KMS-11 (cell line): ENCODE measurements at regions not wholly inside any gene's neighbourhood (a gene's known extent, or its start where the extent isn't known, plus 50 kb on each side); places are given as distances from the start of the nearest gene placed in this dataset.

Source experiments
- H2AFZ ChIP-seq: fragments of 200-600 bp; sonication (generic); 2 replicates; pipeline ENCODE4 v1.6.1; 2016; ENCODE audit warnings: antibody characterized with exemption, mixed run types, low read depth
- H3K27ac ChIP-seq: fragments of 200-600 bp; sonication (generic); 2 replicates; pipeline ENCODE4 v1.6.1; 2016; ENCODE audit warnings: mild to moderate bottlenecking, mixed run types
- H3K27me3 ChIP-seq: fragments of 200-600 bp; sonication (generic); 2 replicates; pipeline ENCODE4 v1.6.1; 2017; ENCODE audit warnings: mild to moderate bottlenecking, low read depth, mixed run types, moderate library complexity; ENCODE audit not compliant: insufficient read depth
- H3K36me3 ChIP-seq: fragments of 200-600 bp; sonication (generic); 2 replicates; pipeline ENCODE4 v1.6.1; 2017; ENCODE audit warnings: mild to moderate bottlenecking, mixed run types; ENCODE audit not compliant: insufficient read depth
- H3K4me1 ChIP-seq: fragments of 200-600 bp; sonication (generic); 2 replicates; pipeline ENCODE4 v1.6.1; 2016; ENCODE audit warnings: mild to moderate bottlenecking, low read depth, mixed run types; ENCODE audit not compliant: poor library complexity, severe bottlenecking
- H3K4me2 ChIP-seq: fragments of 200-600 bp; sonication (generic); 2 replicates; pipeline ENCODE4 v1.7.0; 2016; ENCODE audit warnings: mild to moderate bottlenecking, mixed run types
- H3K4me3 ChIP-seq: fragments of 200-600 bp; sonication (generic); IDR thresholded peaks from 2 replicates; pipeline ENCODE4 v1.6.1; 2017; ENCODE audit warnings: low read depth, low read length, mixed read lengths; ENCODE audit not compliant: insufficient read depth
- H3K79me2 ChIP-seq: fragments of 200-600 bp; sonication (generic); 2 replicates; pipeline ENCODE4 v1.6.1; 2016; ENCODE audit warnings: low read depth, mixed run types; ENCODE audit not compliant: insufficient read depth
- H3K9ac ChIP-seq: fragments of 200-600 bp; sonication (generic); 2 replicates; pipeline ENCODE4 v1.6.1; 2016; ENCODE audit warnings: mild to moderate bottlenecking, mixed run types
- H4K20me1 ChIP-seq: fragments of 200-600 bp; sonication (generic); 2 replicates; pipeline ENCODE4 v1.6.1; 2016; ENCODE audit warnings: mild to moderate bottlenecking, mixed run types; ENCODE audit not compliant: insufficient read depth
- TF ChIP-seq, protein P1 (sequence below): fragments of 200-600 bp; sonication (generic); conservative IDR thresholded peaks from 2 replicates; pipeline ENCODE4 v1.6.1; 2017; ENCODE audit warnings: low read depth, mild to moderate bottlenecking, antibody characterized with exemption, low read length, moderate library complexity, mixed read lengths

- Histone ChIP-seq H3K27ac (no peak overlapping the region), H2AFZ (0 out of 2 replicates have a peak overlapping the region, but pooled peaks have one; percentile 2), H3K4me2 (no peak overlapping the region), H3K9ac (no peak overlapping the region), H4K20me1 (no peaks in the 10 kb centered on the region), H3K4me1 (no peaks in the 10 kb centered on the region), H3K36me3 (no peaks in the 10 kb centered on the region), H3K4me3 (no peak overlapping the region), H3K27me3 (no peaks in the 10 kb centered on the region), H3K79me2 (no peaks in the 10 kb centered on the region)
- TF ChIP-seq, protein P1, sequence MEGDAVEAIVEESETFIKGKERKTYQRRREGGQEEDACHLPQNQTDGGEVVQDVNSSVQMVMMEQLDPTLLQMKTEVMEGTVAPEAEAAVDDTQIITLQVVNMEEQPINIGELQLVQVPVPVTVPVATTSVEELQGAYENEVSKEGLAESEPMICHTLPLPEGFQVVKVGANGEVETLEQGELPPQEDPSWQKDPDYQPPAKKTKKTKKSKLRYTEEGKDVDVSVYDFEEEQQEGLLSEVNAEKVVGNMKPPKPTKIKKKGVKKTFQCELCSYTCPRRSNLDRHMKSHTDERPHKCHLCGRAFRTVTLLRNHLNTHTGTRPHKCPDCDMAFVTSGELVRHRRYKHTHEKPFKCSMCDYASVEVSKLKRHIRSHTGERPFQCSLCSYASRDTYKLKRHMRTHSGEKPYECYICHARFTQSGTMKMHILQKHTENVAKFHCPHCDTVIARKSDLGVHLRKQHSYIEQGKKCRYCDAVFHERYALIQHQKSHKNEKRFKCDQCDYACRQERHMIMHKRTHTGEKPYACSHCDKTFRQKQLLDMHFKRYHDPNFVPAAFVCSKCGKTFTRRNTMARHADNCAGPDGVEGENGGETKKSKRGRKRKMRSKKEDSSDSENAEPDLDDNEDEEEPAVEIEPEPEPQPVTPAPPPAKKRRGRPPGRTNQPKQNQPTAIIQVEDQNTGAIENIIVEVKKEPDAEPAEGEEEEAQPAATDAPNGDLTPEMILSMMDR: peak; percentile 92
Measured at GRCh38 chr21:17387030-17387617, 125.7 kb upstream of the CXADR start.

- Histone ChIP-seq H2AFZ (no peak overlapping the region), H3K27ac (no peak overlapping the region), H3K36me3 (no peaks in the 10 kb centered on the region), H3K79me2 (no peaks in the 10 kb centered on the region), H3K4me2 (no peak overlapping the region), H3K27me3 (no peaks in the 10 kb centered on the region), H3K4me3 (no peak overlapping the region), H4K20me1 (no peaks in the 10 kb centered on the region), H3K4me1 (no peaks in the 10 kb centered on the region), H3K9ac (no peak overlapping the region)
- TF ChIP-seq, protein P1: no peak
Measured at GRCh38 chr21:17388226-17388625, 124.6 kb upstream of the CXADR start.

- H3K27me3 ChIP-seq: no peaks in the 10 kb centered on the region
- no peak overlapping the region for H3K27ac ChIP-seq
- H3K4me3 ChIP-seq: no peak overlapping the region
- H3K79me2 ChIP-seq: no peaks in the 10 kb centered on the region
- no peaks in the 10 kb centered on the region for H3K36me3 ChIP-seq
- H3K4me2 ChIP-seq: no peak overlapping the region
- TF ChIP-seq, protein P1: no peak
- no peaks in the 10 kb centered on the region for H3K4me1 ChIP-seq
- no peaks in the 10 kb centered on the region for H4K20me1 ChIP-seq
- H2AFZ ChIP-seq: no peak overlapping the region
- H3K9ac ChIP-seq: no peak overlapping the region
Measured at GRCh38 chr21:17389311-17389710, 123.5 kb upstream of the CXADR start.

GRCh38 chr21:17390569-17390968 lies 122.3 kb upstream of the CXADR start:
- H3K9ac ChIP-seq: no peak overlapping the region
- TF ChIP-seq, protein P1: no peak
- H3K36me3 ChIP-seq: no peaks in the 10 kb centered on the region

More at GRCh38 chr21:17390569-17390968, 122.3 kb upstream of the CXADR start:
- H3K27ac ChIP-seq: no peak overlapping the region
- H3K4me3 ChIP-seq: no peak overlapping the region
- H3K79me2 ChIP-seq: no peaks in the 10 kb centered on the region
- no peaks in the 10 kb centered on the region for H3K27me3 ChIP-seq
- H4K20me1 ChIP-seq: no peaks in the 10 kb centered on the region
- H2AFZ ChIP-seq: no peak overlapping the region
- no peaks in the 10 kb centered on the region for H3K4me1 ChIP-seq
- H3K4me2 ChIP-seq: no peak overlapping the region
